NCI-H526 (cell line): ENCODE measurements at regions not wholly inside any gene's neighbourhood (a gene's known extent, or its start where the extent isn't known, plus 50 kb on each side); places are given as distances from the start of the nearest gene placed in this dataset.

ENCODE experiments used
- DNase-seq, 2 experiments: peaks; one replicate each; lab custom pipeline; 2025; lab: John Stamatoyannopoulos, UW

GRCh38 chr1:67991546-67991945 is 58.9 kb downstream of the DIRAS3 start:
- no peak for DNase-seq

- DNase-seq = no peak
Observed at GRCh38 chr1:67988066-67988465, 62.4 kb downstream of the DIRAS3 start.

- no peak for DNase-seq
Observed at GRCh38 chr1:67987046-67987799, 63.2 kb downstream of the DIRAS3 start.

- no peak for DNase-seq
Observed at GRCh38 chr1:67983867-67984266, 66.6 kb downstream of the DIRAS3 start.

GRCh38 chr1:67980028-67980427 is 70.4 kb downstream of the DIRAS3 start:
- DNase-seq = no peak

- DNase-seq = no peak
Observed at GRCh38 chr1:67979532-67979931, 70.9 kb downstream of the DIRAS3 start.

GRCh38 chr1:67978890-67979516 is 71.4 kb downstream of the DIRAS3 start:
- no peak for DNase-seq

GRCh38 chr1:67977756-67978155 is 72.7 kb downstream of the DIRAS3 start:
- DNase-seq = no peak

- no peak for DNase-seq
Observed at GRCh38 chr1:67973051-67973450, 77.4 kb downstream of the DIRAS3 start.

GRCh38 chr1:67970088-67970487 is 80.3 kb downstream of the DIRAS3 start:
- DNase-seq = no peak

GRCh38 chr1:67969446-67969845 is 81.0 kb downstream of the DIRAS3 start:
- no peak for DNase-seq

- no peak for DNase-seq
Observed at GRCh38 chr1:67966666-67967009, 83.8 kb downstream of the DIRAS3 start.

GRCh38 chr1:67965995-67966665 is 84.3 kb downstream of the DIRAS3 start:
- no peak for DNase-seq

GRCh38 chr1:67963263-67963662 is 87.2 kb downstream of the DIRAS3 start:
- no peak for DNase-seq

- no peak for DNase-seq
Observed at GRCh38 chr1:67960766-67961165, 89.7 kb downstream of the DIRAS3 start.

GRCh38 chr1:67958472-67958871 is 92.0 kb downstream of the DIRAS3 start:
- DNase-seq = no peak

GRCh38 chr1:67957066-67957465 is 93.4 kb downstream of the DIRAS3 start:
- DNase-seq = no peak

- no peak for DNase-seq
Observed at GRCh38 chr1:67956116-67956515, 94.3 kb downstream of the DIRAS3 start.

- no peak for DNase-seq
Observed at GRCh38 chr1:67955591-67955990, 94.8 kb downstream of the DIRAS3 start.

- no peak for DNase-seq
Observed at GRCh38 chr1:67953301-67953700, 97.1 kb downstream of the DIRAS3 start.

- DNase-seq = no peak
Observed at GRCh38 chr1:67952071-67952470, 98.4 kb downstream of the DIRAS3 start.

- DNase-seq = no peak
Observed at GRCh38 chr1:67951014-67951413, 99.4 kb downstream of the DIRAS3 start.
